Activated CD8-positive, alpha-beta T cell treated with anti-CD3 and anti-CD28 coated beads for 36 hours (primary cell): ENCODE measurements at regions not wholly inside any gene's neighbourhood (a gene's known extent, or its start where the extent isn't known, plus 50 kb on each side); places are given as distances from the start of the nearest gene placed in this dataset.

Source experiments
- ATAC-seq: fragments of 200-7000 bp; cut with Tn5 transposase; one replicate; pipeline ENCODE4 v1.10.0; 2021; ENCODE audit warnings: mild to moderate bottlenecking, moderate library complexity
- CTCF ChIA-PET: fragments of 350-600 bp; sonication (Branson Sonifier 250); formaldehyde crosslinking; loops from one replicate; lab custom pipeline; 2021; ENCODE audit warnings: antibody characterized with exemption; lab: Charles Lee
- POLR2A ChIA-PET: fragments of 350-600 bp; sonication (Branson Sonifier 250); formaldehyde crosslinking; loops from one replicate; lab custom pipeline; 2021; ENCODE audit warnings: antibody characterized with exemption; lab: Charles Lee
- DNase-seq: peaks from one replicate; pipeline ENCODE4 v3.0.0-alpha.2; 2020
- H3K27ac Mint-ChIP-seq: one replicate; pipeline ENCODE4 v1.8.0; 2021; ENCODE audit warnings: mild to moderate bottlenecking, mixed read lengths
- H3K27me3 Mint-ChIP-seq: one replicate; pipeline ENCODE4 v1.8.0; 2021; ENCODE audit warnings: mixed read lengths
- H3K36me3 Mint-ChIP-seq: one replicate; pipeline ENCODE4 v1.8.0; 2021; ENCODE audit warnings: low read depth, mixed read lengths
- H3K4me1 Mint-ChIP-seq: one replicate; pipeline ENCODE4 v1.8.0; 2021; ENCODE audit warnings: low read depth, mixed read lengths
- H3K4me3 Mint-ChIP-seq: one replicate; pipeline ENCODE4 v1.8.0; 2021; ENCODE audit warnings: mild to moderate bottlenecking, moderate library complexity, mixed read lengths
- H3K9me3 Mint-ChIP-seq: one replicate; pipeline ENCODE4 v1.8.0; 2021; ENCODE audit warnings: mixed read lengths
- intact Hi-C: fragments of 100-400 bp; cut with micrococcal nuclease; formaldehyde crosslinking; loops from one replicate; pipeline ENCODE4 v1.10.0; 2022
- TF ChIP-seq, protein P1 (sequence below): fragments of 200-600 bp; IDR thresholded peaks from one replicate; pipeline ENCODE4 v1.8.0; 2022; ENCODE audit warnings: antibody characterized with exemption, mild to moderate bottlenecking

DNA sequence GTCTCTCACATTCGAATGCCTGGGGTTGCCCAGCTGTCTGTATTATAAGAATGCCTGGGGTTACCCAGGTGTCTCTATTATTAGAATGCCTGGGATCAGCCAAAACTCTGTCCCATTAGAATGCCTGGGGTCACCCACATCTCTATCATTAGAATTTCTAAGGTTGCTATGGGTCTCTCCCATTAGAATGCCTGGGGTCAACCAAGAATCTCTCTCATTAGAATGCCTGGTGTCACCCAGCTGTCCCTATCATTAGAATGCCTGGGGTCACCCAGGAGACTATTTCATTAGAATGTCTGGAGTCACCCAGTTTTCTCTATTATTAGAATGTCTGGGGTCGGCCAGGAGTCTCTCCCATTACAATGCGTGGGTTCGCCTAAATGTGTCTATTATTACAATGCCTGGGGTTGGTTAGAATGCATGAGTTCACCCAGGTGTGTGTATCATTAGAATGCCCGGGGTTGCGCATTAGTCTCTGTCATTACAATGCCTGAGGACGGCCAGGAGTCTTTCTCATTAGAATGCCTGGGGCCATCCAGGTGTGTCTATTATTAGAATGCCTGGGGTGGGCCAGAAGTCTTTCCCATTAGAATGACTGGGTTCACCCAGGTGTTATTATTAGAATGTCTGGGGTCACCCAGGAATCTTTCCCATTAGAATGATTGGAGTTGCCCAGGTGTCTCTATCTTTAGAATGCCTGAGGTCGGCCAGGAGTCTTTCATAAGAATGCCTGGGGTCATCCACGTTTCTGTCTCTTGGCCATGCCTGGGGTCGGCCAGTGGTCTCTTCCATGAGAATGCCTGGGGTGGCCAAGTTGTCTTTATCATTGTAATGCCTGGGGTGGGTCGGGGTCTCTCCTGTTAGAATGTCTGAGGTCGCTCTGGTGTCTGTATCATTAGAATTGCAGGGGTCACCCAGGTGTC lies 59.6 kb downstream of the RNF187 start:
- Mint-ChIP-seq H3K27ac (no peak overlapping the region), H3K36me3 (no peaks in the 10 kb centered on the region), H3K27me3 (peaks cover 1% of the 10 kb centered on the region), H3K4me1 (no peaks in the 10 kb centered on the region), H3K4me3 (no peak overlapping the region), H3K9me3 (no peaks in the 10 kb centered on the region)
- TF ChIP-seq, protein P1, sequence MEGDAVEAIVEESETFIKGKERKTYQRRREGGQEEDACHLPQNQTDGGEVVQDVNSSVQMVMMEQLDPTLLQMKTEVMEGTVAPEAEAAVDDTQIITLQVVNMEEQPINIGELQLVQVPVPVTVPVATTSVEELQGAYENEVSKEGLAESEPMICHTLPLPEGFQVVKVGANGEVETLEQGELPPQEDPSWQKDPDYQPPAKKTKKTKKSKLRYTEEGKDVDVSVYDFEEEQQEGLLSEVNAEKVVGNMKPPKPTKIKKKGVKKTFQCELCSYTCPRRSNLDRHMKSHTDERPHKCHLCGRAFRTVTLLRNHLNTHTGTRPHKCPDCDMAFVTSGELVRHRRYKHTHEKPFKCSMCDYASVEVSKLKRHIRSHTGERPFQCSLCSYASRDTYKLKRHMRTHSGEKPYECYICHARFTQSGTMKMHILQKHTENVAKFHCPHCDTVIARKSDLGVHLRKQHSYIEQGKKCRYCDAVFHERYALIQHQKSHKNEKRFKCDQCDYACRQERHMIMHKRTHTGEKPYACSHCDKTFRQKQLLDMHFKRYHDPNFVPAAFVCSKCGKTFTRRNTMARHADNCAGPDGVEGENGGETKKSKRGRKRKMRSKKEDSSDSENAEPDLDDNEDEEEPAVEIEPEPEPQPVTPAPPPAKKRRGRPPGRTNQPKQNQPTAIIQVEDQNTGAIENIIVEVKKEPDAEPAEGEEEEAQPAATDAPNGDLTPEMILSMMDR, result no peak
- intact Hi-C loops, result no loop called here
- no peak for DNase-seq
- CTCF ChIA-PET, result no interaction called here
- ATAC-seq, result no peak
- POLR2A ChIA-PET, result no interaction called here

DNA sequence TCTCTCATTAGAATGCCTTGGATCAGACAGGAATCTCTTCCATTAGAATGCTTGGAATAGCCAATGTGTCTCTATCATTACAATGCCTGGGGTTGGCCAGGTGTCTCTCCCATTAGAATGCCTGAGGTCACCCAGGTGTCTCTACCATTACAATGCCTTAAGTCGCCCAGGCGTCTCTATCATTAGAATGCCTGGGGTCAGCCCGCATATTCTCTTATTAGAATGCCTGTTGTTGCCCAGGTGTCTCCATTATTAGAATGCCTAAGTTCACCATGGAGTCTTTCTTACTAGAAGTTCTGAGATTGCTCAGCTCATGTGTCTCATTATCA lies 60.2 kb downstream of the RNF187 start:
- Mint-ChIP-seq H3K4me3 (no peak overlapping the region), H3K4me1 (no peaks in the 10 kb centered on the region), H3K27me3 (peaks cover 1% of the 10 kb centered on the region), H3K27ac (no peak overlapping the region), H3K36me3 (no peaks in the 10 kb centered on the region), H3K9me3 (no peaks in the 10 kb centered on the region)
- no peak for DNase-seq
- ChIA-PET CTCF (no interaction called here), POLR2A (no interaction called here)
- intact Hi-C loops, result no loop called here
- no peak for ATAC-seq
- TF ChIP-seq, protein P1, result no peak

DNA sequence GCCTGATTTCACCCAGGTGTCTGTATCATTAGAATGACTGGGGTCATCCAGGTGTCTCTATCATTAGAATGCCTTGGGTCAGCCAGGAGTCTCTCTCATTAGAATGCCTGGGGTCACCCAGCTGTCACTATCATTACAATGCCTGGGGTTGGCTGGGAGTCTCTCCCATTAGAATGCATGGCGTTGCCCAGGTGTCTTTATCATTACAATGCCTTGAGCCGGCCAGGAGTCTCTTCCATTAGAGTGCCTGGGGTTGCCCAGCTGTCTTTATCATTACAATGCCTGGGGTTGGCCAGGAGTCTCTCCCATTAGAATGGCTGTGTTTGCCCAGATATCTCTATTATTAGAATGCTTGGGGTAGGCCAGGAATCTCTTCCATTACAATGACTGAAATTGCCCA lies 61.6 kb downstream of the RNF187 start:
- no peaks in the 10 kb centered on the region for H3K4me1 Mint-ChIP-seq
- intact Hi-C loops, result no loop called here
- DNase-seq, result no peak
- no peaks in the 10 kb centered on the region for H3K9me3 Mint-ChIP-seq
- H3K27me3 Mint-ChIP-seq, result peaks cover 1% of the 10 kb centered on the region
- ChIA-PET POLR2A (no interaction called here), CTCF (no interaction called here)
- no peak overlapping the region for H3K4me3 Mint-ChIP-seq
- TF ChIP-seq, protein P1, result no peak
- no peak for ATAC-seq
- no peak overlapping the region for H3K27ac Mint-ChIP-seq
- H3K36me3 Mint-ChIP-seq, result no peaks in the 10 kb centered on the region

DNA sequence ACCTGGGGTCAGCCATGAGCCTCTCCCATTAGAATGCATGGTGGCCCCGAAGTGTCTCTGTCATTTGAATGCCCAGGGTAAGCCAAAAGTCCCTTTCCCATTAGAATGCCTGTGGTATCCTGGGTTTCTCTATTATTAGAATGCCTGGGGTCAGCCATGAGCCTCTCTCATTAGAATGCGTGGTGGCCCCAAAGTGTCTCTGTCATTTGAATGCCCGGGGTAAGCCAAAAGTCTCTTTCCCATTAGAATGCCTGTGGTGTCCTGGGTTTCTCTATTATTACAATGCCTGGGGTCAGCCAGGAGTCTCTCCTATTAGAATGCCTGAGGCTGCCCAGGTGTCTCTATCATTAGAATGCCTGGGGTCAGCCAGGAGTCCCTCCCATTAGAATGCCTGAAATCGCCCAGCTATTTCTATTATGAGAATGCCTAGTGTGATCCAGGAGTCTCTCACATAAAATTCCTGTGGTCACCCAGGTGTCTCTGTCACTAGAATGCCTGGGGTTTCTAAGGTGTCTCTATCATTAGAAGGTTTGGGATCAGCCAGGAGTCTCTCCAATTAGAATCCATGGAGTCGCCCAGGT lies 65.5 kb downstream of the RNF187 start:
- ATAC-seq, result no peak
- ChIA-PET POLR2A (no interaction called here), CTCF (no interaction called here)
- Mint-ChIP-seq H3K4me1 (no peaks in the 10 kb centered on the region), H3K4me3 (no peak overlapping the region), H3K27ac (no peak overlapping the region), H3K36me3 (no peaks in the 10 kb centered on the region), H3K27me3 (no peaks in the 10 kb centered on the region), H3K9me3 (no peaks in the 10 kb centered on the region)
- DNase-seq, result no peak
- intact Hi-C loops, result no loop called here
- TF ChIP-seq, protein P1, result no peak

DNA sequence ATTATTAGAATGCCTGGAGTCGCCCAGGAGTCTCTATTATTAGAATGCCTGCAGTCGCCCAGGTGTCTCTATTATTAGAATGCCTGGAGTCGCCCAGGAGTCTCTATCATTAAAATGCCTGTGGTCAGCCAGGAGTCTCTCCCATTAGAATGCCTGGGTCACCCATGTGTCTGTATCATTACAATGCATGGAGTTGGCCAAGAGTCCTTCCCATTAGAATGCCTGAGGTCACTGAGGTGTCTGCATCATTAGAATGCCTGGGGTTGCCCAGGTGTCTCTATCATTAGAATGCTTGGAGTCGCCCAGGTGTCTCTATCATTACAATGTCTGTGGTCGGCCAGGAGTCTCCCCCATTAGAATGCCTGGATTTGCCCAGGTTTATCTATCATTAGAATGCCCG lies 66.9 kb downstream of the RNF187 start:
- H3K36me3 Mint-ChIP-seq, result no peaks in the 10 kb centered on the region
- no peaks in the 10 kb centered on the region for H3K4me1 Mint-ChIP-seq
- no peak overlapping the region for H3K27ac Mint-ChIP-seq
- H3K27me3 Mint-ChIP-seq, result peaks cover 1% of the 10 kb centered on the region
- ChIA-PET POLR2A (no interaction called here), CTCF (no interaction called here)
- no peak for DNase-seq
- H3K9me3 Mint-ChIP-seq, result no peaks in the 10 kb centered on the region
- TF ChIP-seq, protein P1, result no peak
- intact Hi-C loops, result no loop called here
- no peak for ATAC-seq
- H3K4me3 Mint-ChIP-seq, result no peak overlapping the region
